ENCODE measurements at regions not wholly inside any gene's neighbourhood (a gene's known extent, or its start where the extent isn't known, plus 50 kb on each side); places are given as distances from the start of the nearest gene placed in this dataset.
"Not testable (repeated sequence)": the region's sequence is repeated elsewhere in the genome, so short reads cannot be mapped to it uniquely, and the experiment has no call there.

- not testable (repeated sequence) for DNase-seq; H3K4me3 ChIP-seq (ENCODE audit: low read length); H3K27ac ChIP-seq (ENCODE audit: low read length); H3K9me3 ChIP-seq (replicated peaks; ENCODE audit: control insufficient read depth, low read depth, low read length); H3K36me3 ChIP-seq (ENCODE audit: control insufficient read depth, insufficient read depth, low read length); H3K27me3 ChIP-seq (ENCODE audit: control insufficient read depth, insufficient read depth, low read length); H3K4me1 ChIP-seq (ENCODE audit: control insufficient read depth, insufficient read depth, low read length)
- no CpG with 5 or more reads among the region's 7 CpGs for WGBS (ENCODE audit: insufficient coverage)
Observed at GRCh38 chr9:39665020-39665419, 309.6 kb downstream of the SPATA31A1 start.

GRCh38 chr9:39674437-39675210 lies 319.2 kb downstream of the SPATA31A1 start:
- not testable (repeated sequence) for H3K4me3 ChIP-seq (ENCODE audit: low read length); H3K9me3 ChIP-seq (replicated peaks; ENCODE audit: control insufficient read depth, low read depth, low read length); H3K27me3 ChIP-seq (ENCODE audit: control insufficient read depth, insufficient read depth, low read length); DNase-seq; H3K36me3 ChIP-seq (ENCODE audit: control insufficient read depth, insufficient read depth, low read length); H3K27ac ChIP-seq (ENCODE audit: low read length); H3K4me1 ChIP-seq (ENCODE audit: control insufficient read depth, insufficient read depth, low read length)
- no CpG with 5 or more reads among the region's 1 CpG for WGBS (ENCODE audit: insufficient coverage)

- not testable (repeated sequence) for H3K9me3 ChIP-seq (replicated peaks; ENCODE audit: control insufficient read depth, low read depth, low read length); H3K4me3 ChIP-seq (ENCODE audit: low read length); H3K27ac ChIP-seq (ENCODE audit: low read length); H3K4me1 ChIP-seq (ENCODE audit: control insufficient read depth, insufficient read depth, low read length); H3K36me3 ChIP-seq (ENCODE audit: control insufficient read depth, insufficient read depth, low read length); DNase-seq; H3K27me3 ChIP-seq (ENCODE audit: control insufficient read depth, insufficient read depth, low read length)
- no CpG with 5 or more reads among the region's 2 CpGs for WGBS (ENCODE audit: insufficient coverage)
Observed at GRCh38 chr9:39675211-39675553, 319.7 kb downstream of the SPATA31A1 start.

- H3K27ac ChIP-seq (ENCODE audit: low read length); H3K9me3 ChIP-seq (replicated peaks; ENCODE audit: control insufficient read depth, low read depth, low read length); H3K27me3 ChIP-seq (ENCODE audit: control insufficient read depth, insufficient read depth, low read length); H3K4me3 ChIP-seq (ENCODE audit: low read length); H3K36me3 ChIP-seq (ENCODE audit: control insufficient read depth, insufficient read depth, low read length); DNase-seq; H3K4me1 ChIP-seq (ENCODE audit: control insufficient read depth, insufficient read depth, low read length): not testable (repeated sequence)
- no CpG with 5 or more reads among the region's 9 CpGs for WGBS (ENCODE audit: insufficient coverage)
Observed at GRCh38 chr9:39678534-39679263, 323.2 kb downstream of the SPATA31A1 start.

GRCh38 chr9:39680694-39681401 lies 325.4 kb downstream of the SPATA31A1 start:
- H3K36me3 ChIP-seq (ENCODE audit: control insufficient read depth, insufficient read depth, low read length); H3K4me3 ChIP-seq (ENCODE audit: low read length); H3K4me1 ChIP-seq (ENCODE audit: control insufficient read depth, insufficient read depth, low read length); DNase-seq; H3K27ac ChIP-seq (ENCODE audit: low read length); H3K27me3 ChIP-seq (ENCODE audit: control insufficient read depth, insufficient read depth, low read length); H3K9me3 ChIP-seq (replicated peaks; ENCODE audit: control insufficient read depth, low read depth, low read length): not testable (repeated sequence)
- WGBS (ENCODE audit: insufficient coverage): no CpG with 5 or more reads among the region's 6 CpGs

GRCh38 chr9:39728862-39729261 lies 373.4 kb downstream of the SPATA31A1 start:
- not testable (repeated sequence) for DNase-seq; H3K4me1 ChIP-seq (ENCODE audit: control insufficient read depth, insufficient read depth, low read length); H3K9me3 ChIP-seq (replicated peaks; ENCODE audit: control insufficient read depth, low read depth, low read length); H3K4me3 ChIP-seq (ENCODE audit: low read length); H3K27ac ChIP-seq (ENCODE audit: low read length); H3K27me3 ChIP-seq (ENCODE audit: control insufficient read depth, insufficient read depth, low read length); H3K36me3 ChIP-seq (ENCODE audit: control insufficient read depth, insufficient read depth, low read length)
- WGBS (ENCODE audit: insufficient coverage): no CpG with 5 or more reads among the region's 2 CpGs

GRCh38 chr9:39744898-39745297 lies 389.4 kb downstream of the SPATA31A1 start:
- H3K9me3 ChIP-seq (replicated peaks; ENCODE audit: control insufficient read depth, low read depth, low read length); H3K4me3 ChIP-seq (ENCODE audit: low read length); H3K27me3 ChIP-seq (ENCODE audit: control insufficient read depth, insufficient read depth, low read length); H3K27ac ChIP-seq (ENCODE audit: low read length); H3K36me3 ChIP-seq (ENCODE audit: control insufficient read depth, insufficient read depth, low read length); DNase-seq; H3K4me1 ChIP-seq (ENCODE audit: control insufficient read depth, insufficient read depth, low read length): not testable (repeated sequence)
- WGBS (ENCODE audit: insufficient coverage): no CpG with 5 or more reads among the region's 17 CpGs

GRCh38 chr9:39775570-39775969 lies 420.1 kb downstream of the SPATA31A1 start:
- WGBS (ENCODE audit: insufficient coverage): no CpG with 5 or more reads among the region's 4 CpGs
- not testable (repeated sequence) for H3K27me3 ChIP-seq (ENCODE audit: control insufficient read depth, insufficient read depth, low read length); H3K9me3 ChIP-seq (replicated peaks; ENCODE audit: control insufficient read depth, low read depth, low read length); H3K36me3 ChIP-seq (ENCODE audit: control insufficient read depth, insufficient read depth, low read length); H3K27ac ChIP-seq (ENCODE audit: low read length); H3K4me3 ChIP-seq (ENCODE audit: low read length); H3K4me1 ChIP-seq (ENCODE audit: control insufficient read depth, insufficient read depth, low read length); DNase-seq

- WGBS (ENCODE audit: insufficient coverage): 3% methylated on average over 8 of the region's 31 CpGs
Observed at GRCh38 chr9:39791356-39791755, 435.9 kb downstream of the SPATA31A1 start.

GRCh38 chr9:39797935-39798334 lies 442.5 kb downstream of the SPATA31A1 start:
- not testable (repeated sequence) for H3K9me3 ChIP-seq (replicated peaks; ENCODE audit: control insufficient read depth, low read depth, low read length); H3K36me3 ChIP-seq (ENCODE audit: control insufficient read depth, insufficient read depth, low read length); H3K27me3 ChIP-seq (ENCODE audit: control insufficient read depth, insufficient read depth, low read length); H3K27ac ChIP-seq (ENCODE audit: low read length); H3K4me3 ChIP-seq (ENCODE audit: low read length); DNase-seq; H3K4me1 ChIP-seq (ENCODE audit: control insufficient read depth, insufficient read depth, low read length)
- WGBS (ENCODE audit: insufficient coverage): no CpG with 5 or more reads among the region's 8 CpGs

More at GRCh38 chr9:39791356-39791755, 435.9 kb downstream of the SPATA31A1 start:
- not testable (repeated sequence) for H3K27ac ChIP-seq (ENCODE audit: low read length); H3K27me3 ChIP-seq (ENCODE audit: control insufficient read depth, insufficient read depth, low read length); H3K36me3 ChIP-seq (ENCODE audit: control insufficient read depth, insufficient read depth, low read length); H3K4me3 ChIP-seq (ENCODE audit: low read length); H3K9me3 ChIP-seq (replicated peaks; ENCODE audit: control insufficient read depth, low read depth, low read length); H3K4me1 ChIP-seq (ENCODE audit: control insufficient read depth, insufficient read depth, low read length); DNase-seq
